SK-N-SH treated with all-trans-retinoic acid at 6 μM for 48 hours (cell line): ENCODE measurements at regions not wholly inside any gene's neighbourhood (a gene's known extent, or its start where the extent isn't known, plus 50 kb on each side); places are given as distances from the start of the nearest gene placed in this dataset.

Experiments used
- CSDC2 ChIP-seq: fragments of 250-450 bp; sonication (Bioruptor Pico); IDR thresholded peaks from 2 replicates; pipeline ENCODE4 v1.5.0; 2020; ENCODE audit warnings: mild to moderate bottlenecking, moderate library complexity
- ESRRG ChIP-seq: fragments of 250-450 bp; sonication (Bioruptor Pico); IDR thresholded peaks from 2 replicates; pipeline ENCODE4 v1.6.1; 2021; ENCODE audit warnings: mild to moderate bottlenecking
- ISL1 ChIP-seq: fragments of 250-450 bp; sonication (Bioruptor Pico); IDR thresholded peaks from 2 replicates; pipeline ENCODE4 v2.1.2; 2022; ENCODE audit warnings: mild to moderate bottlenecking, moderate library complexity
- OSR1 ChIP-seq: fragments of 250-450 bp; sonication (Bioruptor Pico); IDR thresholded peaks from 2 replicates; pipeline ENCODE4 v1.8.0; 2022; ENCODE audit warnings: moderate library complexity, mild to moderate bottlenecking, inconsistent platforms
- RARB ChIP-seq: fragments of 250-450 bp; sonication (Bioruptor Pico); IDR thresholded peaks from 2 replicates; pipeline ENCODE4 v1.8.0; 2021; ENCODE audit warnings: mild to moderate bottlenecking, moderate library complexity
- ZC3H10 ChIP-seq: fragments of 250-450 bp; sonication (Bioruptor Pico); IDR thresholded peaks from 2 replicates; pipeline ENCODE4 v1.5.1; 2021; ENCODE audit warnings: mild to moderate bottlenecking, moderate library complexity
- ZFP3 ChIP-seq: fragments of 250-450 bp; sonication (Bioruptor Pico); IDR thresholded peaks from 2 replicates; pipeline ENCODE4 v1.5.0; 2020; ENCODE audit warnings: mild to moderate bottlenecking, moderate library complexity
- ZFP30 ChIP-seq: fragments of 450-650 bp; formaldehyde crosslinking; IDR thresholded peaks from 2 replicates; pipeline ENCODE4 v1.5.0; 2022; ENCODE audit warnings: mild to moderate bottlenecking, moderate library complexity
- ZNF565 ChIP-seq: fragments of 450-650 bp; formaldehyde crosslinking; conservative IDR thresholded peaks from 2 replicates; pipeline ENCODE4 v1.5.0; 2020; ENCODE audit warnings: low read depth, mild to moderate bottlenecking, moderate library complexity
- ZNF8 ChIP-seq: fragments of 450-650 bp; formaldehyde crosslinking; IDR thresholded peaks from 2 replicates; pipeline ENCODE4 v1.5.0; 2020; ENCODE audit warnings: mild to moderate bottlenecking, moderate library complexity
- TF ChIP-seq, protein P1 (sequence below): fragments of 250-450 bp; sonication (Bioruptor Pico); IDR thresholded peaks from 2 replicates; pipeline ENCODE4 v1.8.0; 2020; ENCODE audit warnings: mild to moderate bottlenecking, moderate library complexity, borderline replicate concordance
- TF ChIP-seq, protein P2 (sequence below): fragments of 250-450 bp; sonication (Bioruptor Pico); IDR thresholded peaks from 2 replicates; pipeline ENCODE4 v1.5.1; 2021; ENCODE audit warnings: mild to moderate bottlenecking, moderate library complexity
- TF ChIP-seq, protein P3 (sequence below): fragments of 250-450 bp; sonication (Bioruptor Pico); IDR thresholded peaks from 2 replicates; pipeline ENCODE4 v1.5.0; 2020; ENCODE audit warnings: mild to moderate bottlenecking, moderate library complexity
- TF ChIP-seq, protein P4 (sequence below): fragments of 250-450 bp; sonication (Bioruptor Pico); IDR thresholded peaks from 2 replicates; pipeline ENCODE4 v1.5.1; 2020; ENCODE audit warnings: low read depth, mild to moderate bottlenecking, moderate library complexity

DNA sequence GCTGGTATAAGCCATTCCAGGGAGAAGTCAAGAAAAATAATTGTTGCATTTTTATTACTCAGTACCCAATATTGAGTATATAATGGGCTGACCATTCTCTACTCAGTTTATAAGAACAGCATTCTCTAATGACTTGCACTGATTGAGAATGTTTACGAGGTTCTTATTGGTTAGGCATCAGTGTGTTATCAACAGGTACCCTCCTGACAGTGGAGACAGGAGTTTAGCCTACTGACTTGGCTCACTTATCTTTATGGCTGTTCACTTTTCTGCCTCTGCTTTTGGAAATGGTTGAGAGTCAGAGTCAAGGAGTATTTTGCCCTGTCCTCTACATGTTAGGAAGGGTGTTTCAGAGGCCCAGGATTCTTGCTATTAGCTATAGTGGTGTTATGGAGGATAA is 228.0 kb upstream of the RGS6 start:
- TF ChIP-seq, protein P1, sequence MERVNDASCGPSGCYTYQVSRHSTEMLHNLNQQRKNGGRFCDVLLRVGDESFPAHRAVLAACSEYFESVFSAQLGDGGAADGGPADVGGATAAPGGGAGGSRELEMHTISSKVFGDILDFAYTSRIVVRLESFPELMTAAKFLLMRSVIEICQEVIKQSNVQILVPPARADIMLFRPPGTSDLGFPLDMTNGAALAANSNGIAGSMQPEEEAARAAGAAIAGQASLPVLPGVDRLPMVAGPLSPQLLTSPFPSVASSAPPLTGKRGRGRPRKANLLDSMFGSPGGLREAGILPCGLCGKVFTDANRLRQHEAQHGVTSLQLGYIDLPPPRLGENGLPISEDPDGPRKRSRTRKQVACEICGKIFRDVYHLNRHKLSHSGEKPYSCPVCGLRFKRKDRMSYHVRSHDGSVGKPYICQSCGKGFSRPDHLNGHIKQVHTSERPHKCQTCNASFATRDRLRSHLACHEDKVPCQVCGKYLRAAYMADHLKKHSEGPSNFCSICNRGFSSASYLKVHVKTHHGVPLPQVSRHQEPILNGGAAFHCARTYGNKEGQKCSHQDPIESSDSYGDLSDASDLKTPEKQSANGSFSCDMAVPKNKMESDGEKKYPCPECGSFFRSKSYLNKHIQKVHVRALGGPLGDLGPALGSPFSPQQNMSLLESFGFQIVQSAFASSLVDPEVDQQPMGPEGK = no peak
- TF ChIP-seq OSR1 (CRISPR knock-in tag) = no peak
- TF ChIP-seq, protein P2, sequence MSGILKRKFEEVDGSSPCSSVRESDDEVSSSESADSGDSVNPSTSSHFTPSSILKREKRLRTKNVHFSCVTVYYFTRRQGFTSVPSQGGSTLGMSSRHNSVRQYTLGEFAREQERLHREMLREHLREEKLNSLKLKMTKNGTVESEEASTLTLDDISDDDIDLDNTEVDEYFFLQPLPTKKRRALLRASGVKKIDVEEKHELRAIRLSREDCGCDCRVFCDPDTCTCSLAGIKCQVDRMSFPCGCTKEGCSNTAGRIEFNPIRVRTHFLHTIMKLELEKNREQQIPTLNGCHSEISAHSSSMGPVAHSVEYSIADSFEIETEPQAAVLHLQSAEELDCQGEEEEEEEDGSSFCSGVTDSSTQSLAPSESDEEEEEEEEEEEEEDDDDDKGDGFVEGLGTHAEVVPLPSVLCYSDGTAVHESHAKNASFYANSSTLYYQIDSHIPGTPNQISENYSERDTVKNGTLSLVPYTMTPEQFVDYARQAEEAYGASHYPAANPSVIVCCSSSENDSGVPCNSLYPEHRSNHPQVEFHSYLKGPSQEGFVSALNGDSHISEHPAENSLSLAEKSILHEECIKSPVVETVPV (CRISPR knock-in tag) = no peak
- TF ChIP-seq CSDC2 (CRISPR knock-in tag) = no peak
- TF ChIP-seq ZC3H10 = no peak
- no peak for TF ChIP-seq ESRRG (CRISPR knock-in tag)
- TF ChIP-seq, protein P3, sequence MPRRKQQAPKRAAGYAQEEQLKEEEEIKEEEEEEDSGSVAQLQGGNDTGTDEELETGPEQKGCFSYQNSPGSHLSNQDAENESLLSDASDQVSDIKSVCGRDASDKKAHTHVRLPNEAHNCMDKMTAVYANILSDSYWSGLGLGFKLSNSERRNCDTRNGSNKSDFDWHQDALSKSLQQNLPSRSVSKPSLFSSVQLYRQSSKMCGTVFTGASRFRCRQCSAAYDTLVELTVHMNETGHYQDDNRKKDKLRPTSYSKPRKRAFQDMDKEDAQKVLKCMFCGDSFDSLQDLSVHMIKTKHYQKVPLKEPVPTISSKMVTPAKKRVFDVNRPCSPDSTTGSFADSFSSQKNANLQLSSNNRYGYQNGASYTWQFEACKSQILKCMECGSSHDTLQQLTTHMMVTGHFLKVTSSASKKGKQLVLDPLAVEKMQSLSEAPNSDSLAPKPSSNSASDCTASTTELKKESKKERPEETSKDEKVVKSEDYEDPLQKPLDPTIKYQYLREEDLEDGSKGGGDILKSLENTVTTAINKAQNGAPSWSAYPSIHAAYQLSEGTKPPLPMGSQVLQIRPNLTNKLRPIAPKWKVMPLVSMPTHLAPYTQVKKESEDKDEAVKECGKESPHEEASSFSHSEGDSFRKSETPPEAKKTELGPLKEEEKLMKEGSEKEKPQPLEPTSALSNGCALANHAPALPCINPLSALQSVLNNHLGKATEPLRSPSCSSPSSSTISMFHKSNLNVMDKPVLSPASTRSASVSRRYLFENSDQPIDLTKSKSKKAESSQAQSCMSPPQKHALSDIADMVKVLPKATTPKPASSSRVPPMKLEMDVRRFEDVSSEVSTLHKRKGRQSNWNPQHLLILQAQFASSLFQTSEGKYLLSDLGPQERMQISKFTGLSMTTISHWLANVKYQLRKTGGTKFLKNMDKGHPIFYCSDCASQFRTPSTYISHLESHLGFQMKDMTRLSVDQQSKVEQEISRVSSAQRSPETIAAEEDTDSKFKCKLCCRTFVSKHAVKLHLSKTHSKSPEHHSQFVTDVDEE (CRISPR knock-in tag) = no peak
- TF ChIP-seq ZNF565 (CRISPR knock-in tag) = no peak
- TF ChIP-seq, protein P4, sequence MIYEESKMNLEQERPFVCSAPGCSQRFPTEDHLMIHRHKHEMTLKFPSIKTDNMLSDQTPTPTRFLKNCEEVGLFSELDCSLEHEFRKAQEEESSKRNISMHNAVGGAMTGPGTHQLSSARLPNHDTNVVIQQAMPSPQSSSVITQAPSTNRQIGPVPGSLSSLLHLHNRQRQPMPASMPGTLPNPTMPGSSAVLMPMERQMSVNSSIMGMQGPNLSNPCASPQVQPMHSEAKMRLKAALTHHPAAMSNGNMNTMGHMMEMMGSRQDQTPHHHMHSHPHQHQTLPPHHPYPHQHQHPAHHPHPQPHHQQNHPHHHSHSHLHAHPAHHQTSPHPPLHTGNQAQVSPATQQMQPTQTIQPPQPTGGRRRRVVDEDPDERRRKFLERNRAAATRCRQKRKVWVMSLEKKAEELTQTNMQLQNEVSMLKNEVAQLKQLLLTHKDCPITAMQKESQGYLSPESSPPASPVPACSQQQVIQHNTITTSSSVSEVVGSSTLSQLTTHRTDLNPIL (CRISPR knock-in tag) = no peak
- TF ChIP-seq ZNF8 (CRISPR knock-in tag) = no peak
- no peak for TF ChIP-seq ZFP30
- no peak for TF ChIP-seq ZFP3 (CRISPR knock-in tag)
- no peak for TF ChIP-seq ISL1 (CRISPR knock-in tag)
- no peak for TF ChIP-seq RARB (CRISPR knock-in tag)
